ENCODE measurements at regions not wholly inside any gene's neighbourhood (a gene's known extent, or its start where the extent isn't known, plus 50 kb on each side); places are given as distances from the start of the nearest gene placed in this dataset.
A peak's percentile ranks its signal among the peaks of the same experiment; 100 is the strongest.

DNA sequence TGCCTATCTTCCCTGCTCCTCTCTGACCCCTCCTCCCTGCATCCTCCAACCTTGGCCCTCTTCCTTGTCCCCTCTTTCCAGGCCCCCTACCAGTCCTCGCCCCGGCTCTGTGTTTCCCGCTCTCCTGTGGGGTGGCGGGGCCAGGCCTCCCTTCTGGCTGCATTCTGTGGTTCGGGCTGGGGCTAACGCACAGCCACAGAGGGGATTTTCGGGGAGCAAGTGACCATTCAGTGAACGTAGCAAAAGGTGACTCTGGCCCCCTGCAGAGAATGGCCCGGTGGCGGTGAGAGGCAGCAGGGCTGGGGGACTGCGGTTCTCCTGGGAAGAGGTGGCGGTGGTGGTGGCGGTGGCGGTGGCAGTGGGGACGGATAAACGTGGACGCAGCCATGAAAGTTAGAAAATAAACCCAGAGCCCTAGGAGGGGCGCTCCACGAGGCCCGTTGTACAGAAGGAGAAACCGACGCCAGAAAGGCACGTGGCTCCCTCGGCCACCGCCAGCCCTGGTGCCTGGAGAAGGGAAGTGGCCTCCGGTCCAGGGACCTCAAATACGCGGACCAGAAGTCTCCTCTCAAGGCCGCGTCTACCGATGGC is 269.6 kb downstream of the ADGRD1 start:
- Histone ChIP-seq H2AK5ac (ENCODE audit: low read depth, low read length) (0 out of 2 replicates have a peak overlapping the region, but pooled peaks have one; percentile 13), H3K27me3 (replicated peaks in 1 of 4; ENCODE audit: control insufficient read depth in 3 of 4, extremely low read depth in 1 of 4, insufficient read depth in 3 of 4, low read length in 3 of 4) (no peaks in the 10 kb centered on the region), H3K18ac (ENCODE audit: extremely low read depth, low read length) (0 out of 2 replicates have a peak overlapping the region, but pooled peaks have one; percentile 13), H4K8ac (ENCODE audit: extremely low read depth, insufficient read depth, low read length) (peak overlapping the region; percentile 29; the same call in 1 of the 2 replicates), H3K4me1 (replicated peaks in 1 of 4; ENCODE audit: control insufficient read depth in 3 of 4, insufficient read depth in 4 of 4, low read length in 3 of 4) (peaks cover 4 to 25% (median 18%) of the 10 kb centered on the region in 4 experiments), H3K36me3 (ENCODE audit: control insufficient read depth in 2 of 4, insufficient read depth in 4 of 4, low read length in 3 of 4) (no peaks in the 10 kb centered on the region), H2BK12ac (ENCODE audit: low read depth, low read length) (peak overlapping the region; percentile 99; the same call in 1 of the 2 replicates), H3K9me3 (ENCODE audit: insufficient read depth in 2 of 2, low read depth in 1 of 2, low read length in 1 of 2) (no peaks in the 10 kb centered on the region; a peak in 1 of 4 replicates), H2AFZ (ENCODE audit: low read length) (no peak overlapping the region), H3K56ac (replicated peaks; ENCODE audit: insufficient read length, low read depth, low read length) (no peak overlapping the region), H2BK20ac (ENCODE audit: low read length) (peak overlapping the region; percentile 10; the same call in 1 of the 2 replicates), H3K14ac (ENCODE audit: insufficient read length) (no peak overlapping the region), H3K23me2 (ENCODE audit: low read depth, low read length) (no peaks in the 10 kb centered on the region), H2BK120ac (replicated peaks; ENCODE audit: low read depth, low read length) (no peak overlapping the region), H3K4me3 (ENCODE audit: extremely low read depth in 1 of 4, insufficient read depth in 2 of 4, low read depth in 3 of 4, low read length in 4 of 4) (no peak overlapping the region), H2BK5ac (ENCODE audit: low read depth, low read length) (no peak overlapping the region; the same call in 1 of the 2 replicates), H4K5ac (ENCODE audit: insufficient read length, low read depth, low read length) (no peak overlapping the region), H3K79me1 (ENCODE audit: low read depth, low read length) (no peaks in the 10 kb centered on the region), H4K91ac (replicated peaks; ENCODE audit: insufficient read length, low read length) (peak overlapping the region; percentile 25), H2BK15ac (ENCODE audit: low read length) (no peak overlapping the region), H3K4me2 (ENCODE audit: insufficient read depth in 1 of 2, low read depth in 2 of 2, low read length in 2 of 2) (no peak overlapping the region), H4K20me1 (replicated peaks in 1 of 2; ENCODE audit: control insufficient read depth in 1 of 2, insufficient read depth in 2 of 2, low read length in 2 of 2) (no peaks in the 10 kb centered on the region), H3K79me2 (ENCODE audit: control insufficient read depth in 1 of 2, insufficient read depth in 2 of 2, low read length in 2 of 2) (no peaks in the 10 kb centered on the region), H3K27ac (ENCODE audit: low read depth, low read length) (no peak overlapping the region), H3K23ac (ENCODE audit: insufficient read length) (no peak overlapping the region), H3K9ac (replicated peaks in 1 of 4; ENCODE audit: extremely low read depth in 1 of 4, low read depth in 3 of 4, low read length in 3 of 4) (no peak overlapping the region), H3K4ac (replicated peaks; ENCODE audit: insufficient read length, low read depth, low read length) (no peak overlapping the region)
- ChIA-PET POLR2A (ENCODE audit: partially characterized antibody) (no interaction called here), CTCF (ENCODE audit: partially characterized antibody) (interaction anchor here (0.6 to 1.4 kb wide), 5 partner anchors 12 to 240 kb away, joined by 3 to 7 read pairs (median 3); no protein-coding TSS in a partner anchor)
- no peak for DNase-seq (ENCODE audit: low read depth in 1 of 2, low spot score in 2 of 2)
- WGBS, 2 experiments (ENCODE audit: extremely low coverage in 1 of 2, insufficient coverage in 1 of 2, insufficient read length in 1 of 2, insufficient replicate concordance in 2 of 2, low coverage in 1 of 2, low lambda C conversion rate in 2 of 2, missing lambda C conversion rate in 1 of 2) = 91% methylated on average over 20 of the region's 31 CpGs; no CpG with 5 or more reads in 1 of the 2 experiments
- no peak for FAIRE-seq
- TF ChIP-seq, protein P1, sequence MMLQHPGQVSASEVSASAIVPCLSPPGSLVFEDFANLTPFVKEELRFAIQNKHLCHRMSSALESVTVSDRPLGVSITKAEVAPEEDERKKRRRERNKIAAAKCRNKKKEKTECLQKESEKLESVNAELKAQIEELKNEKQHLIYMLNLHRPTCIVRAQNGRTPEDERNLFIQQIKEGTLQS (IDR thresholded peaks at IDR 0.05; ENCODE audit: insufficient read depth, low read depth, low read length) = no peak
- TF ChIP-seq, protein P2, sequence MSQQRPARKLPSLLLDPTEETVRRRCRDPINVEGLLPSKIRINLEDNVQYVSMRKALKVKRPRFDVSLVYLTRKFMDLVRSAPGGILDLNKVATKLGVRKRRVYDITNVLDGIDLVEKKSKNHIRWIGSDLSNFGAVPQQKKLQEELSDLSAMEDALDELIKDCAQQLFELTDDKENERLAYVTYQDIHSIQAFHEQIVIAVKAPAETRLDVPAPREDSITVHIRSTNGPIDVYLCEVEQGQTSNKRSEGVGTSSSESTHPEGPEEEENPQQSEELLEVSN (IDR thresholded peaks at IDR 0.05) = peak; percentile 29; the same call in 1 of the 2 replicates
- no peak for TF ChIP-seq NANOG (IDR thresholded peaks at IDR 0.05; ENCODE audit: insufficient read depth, low read depth, low read length, poor library complexity, severe bottlenecking)

All from H1 (cell line).